ENCODE measurements at regions not wholly inside any gene's neighbourhood (a gene's known extent, or its start where the extent isn't known, plus 50 kb on each side); places are given as distances from the start of the nearest gene placed in this dataset.
"Not testable (repeated sequence)": the region's sequence is repeated elsewhere in the genome, so short reads cannot be mapped to it uniquely, and the experiment has no call there.

GRCh38 chr2:61660511-61661388, 122.6 kb upstream of the XPO1 start:
- Mint-ChIP-seq H3K4me1 (ENCODE audit: insufficient read depth, unreplicated experiment) (peaks cover 18% of the 10 kb centered on the region), H3K36me3 (ENCODE audit: insufficient read depth, unreplicated experiment) (no peaks in the 10 kb centered on the region), H3K4me3 (ENCODE audit: unreplicated experiment) (no peak overlapping the region), H3K27ac (ENCODE audit: low read depth, unreplicated experiment) (no peak overlapping the region), H3K27me3 (ENCODE audit: insufficient read depth, unreplicated experiment) (no peaks in the 10 kb centered on the region), H3K9me3 (ENCODE audit: unreplicated experiment) (no peaks in the 10 kb centered on the region)
- ChIA-PET POLR2A (interaction anchor here (1.4 kb wide), 1 partner anchor 10 kb away, joined by 8 read pairs; no protein-coding TSS in a partner anchor), CTCF (interaction anchor here (0.6 to 1.9 kb wide), 3 partner anchors 10 to 111 kb away, joined by 3 to 7 read pairs (median 3); no protein-coding TSS in a partner anchor)
- no peak for DNase-seq (ENCODE audit: unreplicated experiment)
- BruUV-seq (replicated peaks): no TSS peak
- no peak for TF ChIP-seq CTCF (IDR thresholded peaks at IDR 0.05; ENCODE audit: unreplicated experiment)
- intact Hi-C loops (cut with micrococcal nuclease): no loop called here

GRCh38 chr2:61658841-61659780, 121.0 kb upstream of the XPO1 start:
- Mint-ChIP-seq H3K36me3 (ENCODE audit: insufficient read depth, unreplicated experiment) (no peaks in the 10 kb centered on the region), H3K27me3 (ENCODE audit: insufficient read depth, unreplicated experiment) (no peaks in the 10 kb centered on the region), H3K4me1 (ENCODE audit: insufficient read depth, unreplicated experiment) (peaks cover 18% of the 10 kb centered on the region), H3K4me3 (ENCODE audit: unreplicated experiment) (peak overlapping the region; percentile 28), H3K27ac (ENCODE audit: low read depth, unreplicated experiment) (no peak overlapping the region), H3K9me3 (ENCODE audit: unreplicated experiment) (no peaks in the 10 kb centered on the region)
- no TSS peak for BruUV-seq (replicated peaks)
- POLR2A ChIA-PET: interaction anchor here (0.6 to 2.5 kb wide), 5 partner anchors 12 to 653 kb away, joined by 4 to 19 read pairs (median 5); partner anchors contain the start of gene XPO1
- DNase-seq (ENCODE audit: unreplicated experiment): peak; percentile 58
- intact Hi-C loops (cut with micrococcal nuclease): loop anchor here (1.0 to 10.0 kb wide), 3 partner anchors 122 to 524 kb away; partner anchors contain the start of gene XPO1
- CTCF ChIA-PET: interaction anchor here (0.5 to 1.9 kb wide), 34 partner anchors 10 to 1177 kb away, joined by 3 to 7 read pairs (median 3); partner anchors contain the start of genes FAM161A and XPO1
- TF ChIP-seq CTCF (IDR thresholded peaks at IDR 0.05; ENCODE audit: unreplicated experiment): peak; percentile 57

GRCh38 chr2:61649946-61650345, 111.8 kb upstream of the XPO1 start:
- CTCF ChIA-PET; H3K27ac Mint-ChIP-seq (ENCODE audit: low read depth, unreplicated experiment); H3K36me3 Mint-ChIP-seq (ENCODE audit: insufficient read depth, unreplicated experiment); DNase-seq (ENCODE audit: unreplicated experiment); BruUV-seq (replicated peaks); H3K4me3 Mint-ChIP-seq (ENCODE audit: unreplicated experiment); H3K9me3 Mint-ChIP-seq (ENCODE audit: unreplicated experiment); POLR2A ChIA-PET; H3K27me3 Mint-ChIP-seq (ENCODE audit: insufficient read depth, unreplicated experiment); H3K4me1 Mint-ChIP-seq (ENCODE audit: insufficient read depth, unreplicated experiment): not testable (repeated sequence)
- intact Hi-C loops (cut with micrococcal nuclease): loop anchor here (10.0 kb wide), 1 partner anchor 225 kb away; no protein-coding TSS in a partner anchor

GRCh38 chr2:61649021-61649420, 110.9 kb upstream of the XPO1 start:
- Mint-ChIP-seq H3K27me3 (ENCODE audit: insufficient read depth, unreplicated experiment) (no peaks in the 10 kb centered on the region), H3K27ac (ENCODE audit: low read depth, unreplicated experiment) (no peak overlapping the region), H3K9me3 (ENCODE audit: unreplicated experiment) (peaks cover 7% of the 10 kb centered on the region), H3K4me1 (ENCODE audit: insufficient read depth, unreplicated experiment) (no peaks in the 10 kb centered on the region), H3K4me3 (ENCODE audit: unreplicated experiment) (no peak overlapping the region), H3K36me3 (ENCODE audit: insufficient read depth, unreplicated experiment) (no peaks in the 10 kb centered on the region)
- CTCF ChIA-PET: interaction anchor here (1.1 kb wide), 1 partner anchor 10 kb away, joined by 4 read pairs; no protein-coding TSS in a partner anchor
- DNase-seq (ENCODE audit: unreplicated experiment): no peak
- TF ChIP-seq CTCF (IDR thresholded peaks at IDR 0.05; ENCODE audit: unreplicated experiment): no peak
- no TSS peak for BruUV-seq (replicated peaks)
- intact Hi-C loops (cut with micrococcal nuclease): no loop called here
- POLR2A ChIA-PET: no interaction called here

Measured in MCF 10A (cell line).